PC-3 (cell line): ENCODE measurements at regions not wholly inside any gene's neighbourhood (a gene's known extent, or its start where the extent isn't known, plus 50 kb on each side); places are given as distances from the start of the nearest gene placed in this dataset.

ENCODE experiments used
- CTCF ChIP-seq: fragments of 300-600 bp; sonication (generic); conservative IDR thresholded peaks from 2 replicates; pipeline ENCODE4 v1.5.1; 2017; ENCODE audit warnings: antibody characterized with exemption, low read depth, mild to moderate bottlenecking, low read length
- EZH2 ChIP-seq: fragments of 300-600 bp; sonication (generic); IDR thresholded peaks from one replicate; pipeline ENCODE4 v1.6.1; 2017; ENCODE audit warnings: antibody characterized with exemption, mild to moderate bottlenecking, low read length; ENCODE audit not compliant: unreplicated experiment
- EZH2phosphoT487 ChIP-seq: fragments of 300-600 bp; sonication (generic); IDR thresholded peaks from 2 replicates; pipeline ENCODE4 v1.6.1; 2018; ENCODE audit warnings: mild to moderate bottlenecking, antibody characterized with exemption, low read length, borderline replicate concordance

GRCh38 chr11:45518141-45518832 lies 147.1 kb downstream of the CHST1 start:
- TF ChIP-seq CTCF: no peak
- no peak for TF ChIP-seq EZH2phosphoT487
- TF ChIP-seq EZH2: no peak
